ENCODE measurements at regions not wholly inside any gene's neighbourhood (a gene's known extent, or its start where the extent isn't known, plus 50 kb on each side); places are given as distances from the start of the nearest gene placed in this dataset.
"Not testable (repeated sequence)": the region's sequence is repeated elsewhere in the genome, so short reads cannot be mapped to it uniquely, and the experiment has no call there.

- DNase-seq (ENCODE audit: low read depth in 2 of 2) = no peak
These were observed 901.4 kb downstream of the MCTP2 start for GRCh38 chr15:95132774-95133173.

GRCh38 chr15:95134431-95135110 is 903.2 kb downstream of the MCTP2 start:
- no peak for DNase-seq (ENCODE audit: low read depth in 2 of 2)

- no peak for DNase-seq (ENCODE audit: low read depth in 2 of 2)
These were observed 907.4 kb downstream of the MCTP2 start for GRCh38 chr15:95138604-95139270.

GRCh38 chr15:95141486-95141885 is 910.1 kb downstream of the MCTP2 start:
- no peak for DNase-seq (ENCODE audit: low read depth in 2 of 2)

- DNase-seq (ENCODE audit: low read depth in 2 of 2) = no peak
These were observed 911.2 kb downstream of the MCTP2 start for GRCh38 chr15:95142531-95142930.

- no peak for DNase-seq (ENCODE audit: low read depth in 2 of 2)
These were observed 915.1 kb downstream of the MCTP2 start for GRCh38 chr15:95146481-95146880.

GRCh38 chr15:95148183-95148582 is 916.8 kb downstream of the MCTP2 start:
- no peak for DNase-seq (ENCODE audit: low read depth in 2 of 2)

- DNase-seq (ENCODE audit: low read depth in 2 of 2) = no peak
These were observed 917.7 kb downstream of the MCTP2 start for GRCh38 chr15:95149036-95149435.

GRCh38 chr15:95149771-95150170 is 918.4 kb downstream of the MCTP2 start:
- no peak for DNase-seq (ENCODE audit: low read depth in 2 of 2)

- no peak for DNase-seq (ENCODE audit: low read depth in 2 of 2)
These were observed 919.1 kb downstream of the MCTP2 start for GRCh38 chr15:95150466-95150865.

- DNase-seq (ENCODE audit: low read depth in 2 of 2) = no peak
These were observed 921.4 kb downstream of the MCTP2 start for GRCh38 chr15:95152741-95153140.

- not testable (repeated sequence) for DNase-seq (ENCODE audit: low read depth in 2 of 2)
These were observed 921.8 kb downstream of the MCTP2 start for GRCh38 chr15:95153201-95153600.

- DNase-seq (ENCODE audit: low read depth in 2 of 2) = no peak
These were observed 929.0 kb downstream of the MCTP2 start for GRCh38 chr15:95160316-95160715.

- no peak for DNase-seq (ENCODE audit: low read depth in 2 of 2)
These were observed 930.7 kb downstream of the MCTP2 start for GRCh38 chr15:95162069-95162468.

- no peak for DNase-seq (ENCODE audit: low read depth in 2 of 2)
These were observed 931.2 kb downstream of the MCTP2 start for GRCh38 chr15:95162531-95162930.

- no peak for DNase-seq (ENCODE audit: low read depth in 2 of 2)
These were observed 931.7 kb downstream of the MCTP2 start for GRCh38 chr15:95162967-95163531.

- no peak for DNase-seq (ENCODE audit: low read depth in 2 of 2)
These were observed 936.8 kb downstream of the MCTP2 start for GRCh38 chr15:95168152-95168551.

GRCh38 chr15:95168951-95169431 is 937.6 kb downstream of the MCTP2 start:
- DNase-seq (ENCODE audit: low read depth in 2 of 2) = no peak

- no peak for DNase-seq (ENCODE audit: low read depth in 2 of 2)
These were observed 938.4 kb downstream of the MCTP2 start for GRCh38 chr15:95169541-95170459.

GRCh38 chr15:95170561-95171380 is 939.4 kb downstream of the MCTP2 start:
- DNase-seq (ENCODE audit: low read depth in 2 of 2) = no peak

- no peak for DNase-seq (ENCODE audit: low read depth in 2 of 2)
These were observed 940.2 kb downstream of the MCTP2 start for GRCh38 chr15:95171564-95171963.

All from stimulated activated CD4-positive, alpha-beta T cell treated with anti-CD3 and anti-CD28 coated beads, Interleukin-12 subunit alpha, Interleukin-12 subunit beta, amount 100 ng/mL, for 24 hours (primary cell).